ENCODE measurements at regions not wholly inside any gene's neighbourhood (a gene's known extent, or its start where the extent isn't known, plus 50 kb on each side); places are given as distances from the start of the nearest gene placed in this dataset.

DNA sequence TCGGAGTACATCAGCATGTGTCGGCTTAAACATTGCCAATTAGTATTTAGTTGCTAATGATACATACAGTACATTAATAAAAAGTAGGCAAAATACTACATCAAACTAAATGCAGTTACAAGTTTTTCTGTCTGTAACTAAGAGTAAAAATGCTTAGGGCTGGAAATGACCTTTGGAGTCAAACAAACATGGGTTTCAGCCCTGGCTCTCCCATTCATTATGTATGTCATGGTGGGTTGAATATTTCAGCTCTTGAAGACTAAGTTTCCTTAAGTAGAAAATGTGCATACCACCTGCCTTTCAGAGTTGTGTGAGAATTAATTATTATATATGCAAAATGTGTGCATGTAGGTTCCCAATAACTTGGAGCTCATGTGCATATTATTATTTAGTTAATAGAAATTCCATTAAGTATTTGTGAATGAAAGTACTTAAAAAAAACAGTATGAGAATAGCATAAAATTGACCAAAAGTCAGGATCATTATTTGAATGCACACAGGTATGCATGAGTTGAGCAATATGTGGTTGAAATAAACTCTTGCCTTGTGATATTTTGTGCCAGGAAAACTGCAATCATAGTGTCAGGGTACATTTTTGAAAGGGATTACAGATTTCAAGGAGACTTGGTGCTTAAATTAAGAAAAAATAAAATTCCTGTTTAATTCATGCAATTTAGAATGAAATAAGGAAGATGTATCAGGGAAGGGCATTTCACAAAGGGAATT lies 2048.7 kb downstream of the PCDH7 start:
- TF ChIP-seq CTCF (conservative IDR thresholded peaks at IDR 0.05 in 1 of 2, IDR thresholded peaks at IDR 0.05 in 1 of 2; ENCODE audit: low read depth in 1 of 2, low read length in 2 of 2), result no peak
- TF ChIP-seq EZH2 (IDR thresholded peaks at IDR 0.05; ENCODE audit: low read length, missing control alignments), result no peak

Measured in fibroblast of lung (primary cell).